Right hindlimb (tissue), 1 donor: ENCODE measurements at regions not wholly inside any gene's neighbourhood (a gene's known extent, or its start where the extent isn't known, plus 50 kb on each side); places are given as distances from the start of the nearest gene placed in this dataset.

Experiments
- DNase-seq: peaks from one replicate; pipeline ENCODE4 v3.0.0-alpha.2; 2018

- no peak for DNase-seq
These were observed 100.1 kb upstream of the ARHGEF9 start for GRCh38 chrX:63884821-63885790.

GRCh38 chrX:63869506-63869905 lies 84.5 kb upstream of the ARHGEF9 start:
- no peak for DNase-seq

DNA sequence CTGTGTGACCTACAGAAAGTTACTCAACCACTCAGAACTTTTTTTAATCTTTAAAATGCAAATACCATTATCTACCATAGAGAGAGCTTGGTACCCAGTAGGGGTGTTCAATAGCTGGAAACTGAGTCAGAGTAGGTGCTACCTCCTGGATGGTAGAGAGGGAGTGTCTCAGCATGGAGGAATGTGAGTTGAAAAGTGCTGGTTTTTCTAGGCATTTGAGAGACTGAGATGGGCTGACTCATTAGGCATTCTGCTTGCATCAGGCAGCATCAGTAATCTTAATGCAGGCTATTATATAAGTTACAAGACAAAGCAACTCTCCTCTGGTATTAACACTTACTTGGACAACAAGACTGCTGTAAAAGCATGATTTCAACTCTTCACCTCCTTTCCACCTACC lies 70.9 kb upstream of the ARHGEF9 start:
- DNase-seq, result no peak

DNA sequence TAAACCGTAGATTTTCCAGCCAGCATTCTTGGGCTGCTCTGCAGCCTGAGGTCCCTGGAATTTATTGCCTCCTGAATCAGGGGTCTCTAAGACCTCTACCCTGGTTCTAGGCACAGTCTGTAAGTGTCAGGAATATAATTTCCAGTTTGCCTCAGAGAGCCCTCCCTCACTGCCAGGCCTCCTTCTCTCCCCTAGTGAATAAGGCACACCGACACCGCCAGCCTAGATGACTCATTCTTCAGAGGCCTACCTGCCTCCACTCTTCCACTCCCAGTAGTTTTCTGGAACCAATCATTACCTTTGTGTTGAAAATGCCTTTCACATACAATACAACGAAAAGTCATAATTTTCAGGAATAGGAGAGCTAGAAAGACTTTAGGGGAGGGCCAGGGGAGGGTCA lies 50.3 kb upstream of the ARHGEF9 start:
- DNase-seq, result no peak
